ENCODE measurements at regions not wholly inside any gene's neighbourhood (a gene's known extent, or its start where the extent isn't known, plus 50 kb on each side); places are given as distances from the start of the nearest gene placed in this dataset.

- CTCF ChIA-PET = interaction anchor here (1.3 kb wide), 1 partner anchor 602 kb away, joined by 6 read pairs; no protein-coding TSS in a partner anchor
- H3K9me3 ChIP-seq (ENCODE audit: low read depth, low read length, poor library complexity, severe bottlenecking) = no peaks in the 10 kb centered on the region
- no peaks in the 10 kb centered on the region for H3K36me3 ChIP-seq (ENCODE audit: insufficient read depth, low read length, poor library complexity, severe bottlenecking)
- H3K4me1 ChIP-seq (ENCODE audit: insufficient read depth, low read length, poor library complexity, severe bottlenecking) = peaks cover 20% of the 10 kb centered on the region
- no peak overlapping the region for H3K27ac ChIP-seq (ENCODE audit: low read depth, low read length, poor library complexity, severe bottlenecking)
- POLR2A ChIA-PET (ENCODE audit: low non-redundant PET) = no interaction called here
- no TSS peak for BruUV-seq (replicated peaks)
- intact Hi-C loops (cut with micrococcal nuclease; ENCODE audit: unreplicated experiment) = loop anchor here (5.0 to 10.0 kb wide), 3 partner anchors 137 to 1175 kb away; no protein-coding TSS in a partner anchor
- H3K4me3 ChIP-seq (ENCODE audit: low read depth, low read length, poor library complexity, severe bottlenecking) = no peak overlapping the region
- DNase-seq (ENCODE audit: low spot score) = no peak
- no peaks in the 10 kb centered on the region for H3K27me3 ChIP-seq (replicated peaks; ENCODE audit: insufficient read depth, low read depth, low read length, poor library complexity)
- no peak for TF ChIP-seq EZH2 (IDR thresholded peaks at IDR 0.05; ENCODE audit: borderline replicate concordance, low read depth, low read length, poor library complexity, severe bottlenecking)
- TF ChIP-seq CTCF (conservative IDR thresholded peaks at IDR 0.05; ENCODE audit: low read depth, low read length) = no peak
Observed at GRCh38 chr10:63769367-63769766, 248.2 kb downstream of the REEP3 start.

- DNase-seq (ENCODE audit: low spot score) = no peak
- Histone ChIP-seq H3K36me3 (ENCODE audit: insufficient read depth, low read length, poor library complexity, severe bottlenecking) (no peaks in the 10 kb centered on the region), H3K27me3 (replicated peaks; ENCODE audit: insufficient read depth, low read depth, low read length, poor library complexity) (no peaks in the 10 kb centered on the region), H3K4me1 (ENCODE audit: insufficient read depth, low read length, poor library complexity, severe bottlenecking) (peaks cover 23% of the 10 kb centered on the region), H3K9me3 (ENCODE audit: low read depth, low read length, poor library complexity, severe bottlenecking) (no peaks in the 10 kb centered on the region), H3K4me3 (ENCODE audit: low read depth, low read length, poor library complexity, severe bottlenecking) (no peak overlapping the region), H3K27ac (ENCODE audit: low read depth, low read length, poor library complexity, severe bottlenecking) (no peak overlapping the region)
- BruUV-seq (replicated peaks) = no TSS peak
- TF ChIP-seq EZH2 (IDR thresholded peaks at IDR 0.05; ENCODE audit: borderline replicate concordance, low read depth, low read length, poor library complexity, severe bottlenecking) (no peak), CTCF (conservative IDR thresholded peaks at IDR 0.05; ENCODE audit: low read depth, low read length) (no peak)
- CTCF ChIA-PET = interaction anchor here (0.5 kb wide), 1 partner anchor 456 kb away, joined by 7 read pairs; no protein-coding TSS in a partner anchor
- intact Hi-C loops (cut with micrococcal nuclease; ENCODE audit: unreplicated experiment) = no loop called here
- POLR2A ChIA-PET (ENCODE audit: low non-redundant PET) = no interaction called here
Observed at GRCh38 chr10:63770523-63770922, 249.3 kb downstream of the REEP3 start.

GRCh38 chr10:63772491-63772890, 251.3 kb downstream of the REEP3 start:
- ChIA-PET CTCF (no interaction called here), POLR2A (ENCODE audit: low non-redundant PET) (no interaction called here)
- Histone ChIP-seq H3K4me1 (ENCODE audit: insufficient read depth, low read length, poor library complexity, severe bottlenecking) (peaks cover 25% of the 10 kb centered on the region), H3K36me3 (ENCODE audit: insufficient read depth, low read length, poor library complexity, severe bottlenecking) (no peaks in the 10 kb centered on the region), H3K27ac (ENCODE audit: low read depth, low read length, poor library complexity, severe bottlenecking) (no peak overlapping the region), H3K9me3 (ENCODE audit: low read depth, low read length, poor library complexity, severe bottlenecking) (no peaks in the 10 kb centered on the region), H3K4me3 (ENCODE audit: low read depth, low read length, poor library complexity, severe bottlenecking) (no peak overlapping the region), H3K27me3 (replicated peaks; ENCODE audit: insufficient read depth, low read depth, low read length, poor library complexity) (no peaks in the 10 kb centered on the region)
- TF ChIP-seq EZH2 (IDR thresholded peaks at IDR 0.05; ENCODE audit: borderline replicate concordance, low read depth, low read length, poor library complexity, severe bottlenecking) = no peak
- no peak for TF ChIP-seq CTCF (conservative IDR thresholded peaks at IDR 0.05; ENCODE audit: low read depth, low read length)
- no TSS peak for BruUV-seq (replicated peaks)
- intact Hi-C loops (cut with micrococcal nuclease; ENCODE audit: unreplicated experiment) = no loop called here
- DNase-seq (ENCODE audit: low spot score) = no peak

All from A673 (cell line).